ENCODE measurements at regions not wholly inside any gene's neighbourhood (a gene's known extent, or its start where the extent isn't known, plus 50 kb on each side); places are given as distances from the start of the nearest gene placed in this dataset.
"Not testable (repeated sequence)": the region's sequence is repeated elsewhere in the genome, so short reads cannot be mapped to it uniquely, and the experiment has no call there.

DNA sequence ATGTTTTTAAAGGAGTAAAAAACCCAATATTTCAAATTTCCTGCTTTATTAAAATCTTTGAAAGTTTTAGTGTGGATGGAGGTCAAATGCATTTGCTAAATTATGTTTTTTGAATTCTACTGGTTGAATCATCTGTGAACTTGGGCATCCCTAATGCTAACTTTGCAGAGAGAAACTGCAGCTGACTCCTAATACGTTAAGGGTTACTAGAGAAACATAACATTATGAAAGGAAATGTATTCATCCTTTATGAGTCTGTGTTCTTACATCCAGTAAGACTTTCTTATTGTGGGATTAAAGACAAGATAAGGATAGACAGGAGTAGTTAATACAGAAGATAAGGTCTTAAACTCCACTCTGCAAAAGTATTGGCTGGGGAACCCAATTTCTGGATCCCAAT lies 140.6 kb downstream of the FAM124B start:
- no peak for DNase-seq

DNA sequence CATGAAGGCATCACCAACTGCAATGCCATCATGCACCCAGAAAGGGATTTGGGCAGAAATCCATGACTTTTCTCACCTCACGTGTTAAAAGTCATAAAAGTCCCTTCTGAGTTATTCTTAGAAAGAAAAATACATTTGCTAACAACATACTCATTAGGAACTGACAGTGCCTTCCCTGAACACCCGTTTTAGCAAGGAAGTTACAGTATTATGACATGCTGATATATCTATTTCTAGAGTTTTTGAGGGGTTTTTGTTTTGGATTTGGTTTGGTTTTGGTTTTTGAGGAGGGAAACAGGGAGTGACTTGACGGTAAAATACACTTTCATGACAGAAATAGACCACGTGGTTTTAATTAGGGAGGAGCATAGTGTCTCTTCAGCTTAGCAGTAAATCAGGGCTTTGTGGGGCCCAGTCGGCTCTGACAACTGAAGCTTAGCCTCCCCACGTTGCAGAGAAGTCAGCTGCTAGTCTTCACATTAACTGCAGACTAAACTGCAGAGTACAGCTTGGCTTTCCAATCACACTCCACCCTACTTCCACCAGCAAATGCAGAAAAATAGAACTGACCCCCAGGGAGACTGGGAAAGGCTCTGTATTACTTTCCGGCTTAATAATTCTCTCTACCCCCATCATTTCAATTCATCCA lies 141.4 kb downstream of the FAM124B start:
- no peak for DNase-seq

DNA sequence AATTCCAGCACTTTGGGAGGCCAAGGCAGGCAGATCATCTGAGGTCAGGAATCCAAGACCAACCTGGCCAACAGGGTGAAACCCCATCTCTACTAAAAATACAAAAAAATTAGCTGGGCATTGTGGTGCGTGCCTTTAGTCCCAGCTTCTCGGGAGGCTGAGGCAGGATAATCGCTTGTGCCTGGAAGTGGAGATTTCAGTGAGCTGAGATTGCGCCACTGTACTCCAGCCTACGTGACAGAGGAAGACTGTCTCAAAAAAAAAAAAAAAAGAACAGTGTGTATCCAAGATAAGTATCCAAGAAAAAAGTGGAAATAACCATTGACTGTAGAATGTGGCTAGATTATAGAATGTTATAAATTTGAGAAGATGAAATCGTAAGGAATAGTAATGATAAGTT lies 142.1 kb downstream of the FAM124B start:
- DNase-seq, result no peak

DNA sequence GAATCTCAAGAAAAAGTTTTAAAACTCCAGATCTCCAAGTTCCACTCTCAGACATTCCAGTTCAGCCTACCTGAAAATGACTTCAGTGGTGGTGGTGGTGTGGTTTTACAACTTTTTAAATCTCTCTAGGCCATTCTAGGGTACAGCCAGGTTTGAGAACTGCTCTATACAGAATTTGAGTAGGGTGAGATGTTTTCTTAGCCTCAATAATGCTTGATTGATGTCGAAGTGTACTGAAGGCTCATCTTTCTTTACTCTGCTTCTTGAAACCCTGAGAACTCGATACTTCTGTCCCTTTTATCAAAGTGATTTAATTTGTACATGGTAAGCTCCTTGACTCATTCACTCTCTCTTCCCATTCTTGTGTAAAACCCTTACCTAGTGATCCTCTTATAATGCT lies 143.8 kb downstream of the FAM124B start:
- DNase-seq, result no peak

DNA sequence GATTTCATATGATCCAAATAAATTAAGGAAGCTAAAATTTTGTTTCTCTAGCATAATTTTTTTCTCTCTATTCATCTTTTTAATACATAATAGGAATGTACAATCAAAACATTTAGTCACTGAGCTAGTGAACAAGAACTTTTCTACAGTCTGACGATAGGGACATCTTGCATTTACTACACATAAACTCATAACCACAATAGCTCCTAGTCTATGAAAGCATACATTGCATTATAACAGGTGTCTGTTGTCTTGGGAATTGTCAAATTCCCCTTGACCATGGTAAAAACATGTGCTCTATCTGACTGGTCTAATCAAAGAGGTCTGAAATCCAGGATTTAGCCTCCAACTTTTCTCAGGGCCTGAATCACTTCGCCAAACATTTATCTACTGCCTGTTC lies 144.8 kb downstream of the FAM124B start:
- no peak for DNase-seq

DNA sequence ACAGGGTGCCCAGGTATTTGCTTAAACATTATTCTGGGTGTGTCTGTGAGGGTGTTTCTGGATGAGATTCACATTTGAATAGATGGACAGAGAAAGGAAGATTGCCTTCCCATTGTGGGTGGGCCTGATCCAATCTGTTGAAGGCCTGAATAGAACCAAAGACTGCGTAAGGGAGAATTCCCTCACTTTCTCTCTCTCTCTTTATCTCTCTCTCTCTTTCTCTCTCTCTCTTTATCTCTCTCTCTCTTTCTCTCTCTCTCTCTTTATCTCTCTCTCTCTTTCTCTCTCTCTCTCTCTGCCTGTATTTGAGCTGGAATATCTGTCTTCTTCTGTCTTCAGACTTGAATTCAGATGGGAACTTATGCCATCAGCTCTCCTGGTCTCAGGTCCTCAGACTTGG lies 148.4 kb downstream of the FAM124B start:
- DNase-seq, result no peak

DNA sequence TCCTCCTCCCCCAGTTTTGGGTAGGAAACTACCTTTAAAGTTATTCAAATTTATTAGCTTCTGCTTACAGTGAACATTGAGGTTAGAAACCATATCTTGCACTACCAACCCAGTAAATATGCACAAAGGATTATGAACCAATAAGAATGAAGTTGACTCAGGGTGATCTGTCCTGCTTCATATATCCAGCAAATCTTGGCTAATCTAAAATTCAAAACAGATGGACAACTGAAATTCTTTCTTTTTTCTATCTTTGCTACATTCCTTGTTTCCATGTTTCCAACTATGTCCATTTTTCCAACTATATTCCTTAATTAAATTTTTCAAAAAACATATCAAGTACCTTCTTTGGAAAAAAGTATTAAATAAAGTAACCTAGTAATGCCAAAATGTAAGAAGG lies 149.3 kb downstream of the FAM124B start:
- DNase-seq, result no peak

DNA sequence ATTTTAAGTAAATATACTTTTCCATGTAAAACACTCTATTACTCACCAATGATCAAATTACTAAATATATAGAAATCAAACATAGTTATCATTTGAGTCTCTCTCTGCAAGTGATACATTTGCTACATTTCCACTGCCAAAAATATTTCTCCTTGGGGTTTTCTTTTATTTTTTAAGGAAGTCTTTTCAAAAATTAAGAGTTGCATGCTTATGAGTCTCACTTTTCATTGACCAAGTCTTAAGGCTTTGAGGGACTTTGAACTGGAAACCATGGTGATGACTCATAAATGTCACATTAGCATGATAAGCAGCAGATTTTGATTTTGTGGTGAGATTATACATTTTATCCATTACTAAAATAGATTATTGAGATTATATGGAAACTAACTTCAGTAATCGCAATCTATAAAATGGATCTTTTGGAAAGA lies 152.9 kb downstream of the FAM124B start:
- no peak for DNase-seq

DNA sequence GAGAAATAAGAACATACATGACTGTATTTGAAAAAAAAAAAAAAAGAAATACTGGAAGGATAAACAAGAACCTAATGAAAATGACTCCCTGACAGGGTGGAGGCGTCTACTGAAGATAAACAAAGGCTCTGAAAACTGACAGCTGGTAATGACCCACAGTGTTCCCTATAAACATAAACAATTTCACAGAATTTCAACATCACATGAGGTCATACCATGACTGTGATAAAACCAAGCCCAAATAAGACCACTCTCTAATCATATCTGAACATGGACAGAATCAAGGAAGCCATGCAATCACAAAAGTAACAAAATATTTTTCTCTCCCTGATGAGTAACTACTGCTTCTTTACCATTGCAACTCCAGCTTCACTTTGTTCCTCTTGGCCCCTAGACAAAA lies 159.3 kb downstream of the FAM124B start:
- DNase-seq, result no peak

DNA sequence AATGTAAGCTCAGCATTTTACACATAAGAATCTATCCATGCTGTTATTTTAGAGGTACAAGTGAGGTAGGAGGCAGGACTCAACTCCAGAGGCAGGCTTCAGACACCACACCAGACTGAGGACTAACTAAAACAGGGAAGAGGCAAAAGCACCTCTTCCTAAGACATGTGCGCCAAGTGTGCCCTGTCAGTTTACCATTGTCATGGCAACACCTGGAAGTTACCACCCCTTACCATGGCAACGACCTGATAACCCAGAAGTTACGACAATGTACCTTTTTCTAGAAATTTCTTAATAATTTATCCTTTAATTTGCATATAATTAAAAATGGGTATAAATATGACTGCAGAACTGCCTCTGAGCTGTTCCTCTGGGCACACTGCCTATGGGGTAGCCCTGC lies 160.1 kb downstream of the FAM124B start:
- DNase-seq, result no peak

DNA sequence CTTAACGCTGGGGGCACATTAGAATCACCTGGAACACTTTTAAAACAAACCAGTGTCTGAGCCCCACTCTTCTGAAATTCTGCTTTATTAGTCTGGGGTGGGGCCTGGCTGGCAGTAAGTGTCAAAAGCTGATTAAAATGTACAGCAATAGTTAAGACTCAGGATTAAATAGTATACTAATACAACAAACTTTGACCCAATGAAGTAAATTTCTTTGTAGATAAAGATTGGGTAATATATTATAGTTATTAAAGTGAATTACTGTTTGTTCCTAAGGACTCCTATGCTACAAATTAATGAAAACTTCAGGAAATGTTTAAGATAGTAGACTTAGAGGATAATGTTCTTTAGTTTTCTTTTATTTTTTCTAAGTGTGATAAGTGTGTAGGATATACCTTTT lies 160.9 kb downstream of the FAM124B start:
- DNase-seq, result no peak

DNA sequence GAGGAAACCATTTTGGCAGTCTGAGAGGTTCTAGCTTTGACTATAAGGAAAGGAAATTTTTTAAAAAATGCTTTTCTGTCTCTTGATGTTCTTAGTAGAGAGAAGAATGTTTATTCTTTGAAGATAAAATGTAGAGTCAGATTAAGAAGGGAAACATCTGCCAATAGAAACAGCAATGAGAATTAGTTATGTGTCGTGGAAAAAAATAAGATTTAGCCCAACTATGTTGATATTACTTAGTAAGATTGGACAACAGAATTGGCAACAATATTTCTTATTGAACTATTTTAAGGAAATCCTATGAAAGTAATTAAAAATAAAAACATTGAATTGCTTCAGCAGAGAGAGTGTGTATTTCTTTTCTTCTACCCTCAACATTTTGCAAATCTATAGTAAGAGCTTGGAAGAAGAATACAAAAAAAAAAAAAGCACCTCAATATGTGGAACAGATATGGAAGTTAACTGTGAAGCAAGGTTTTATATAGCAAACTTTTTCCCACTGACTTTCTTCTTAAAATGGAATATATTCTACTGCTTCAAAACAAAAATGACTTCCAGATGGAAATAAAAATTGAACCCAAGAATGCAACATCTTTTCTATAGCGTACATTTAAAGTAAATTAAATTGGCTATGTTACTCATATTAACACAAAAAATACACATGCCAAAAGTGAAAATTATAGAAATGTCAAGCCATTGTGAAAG lies 177.9 kb downstream of the FAM124B start:
- DNase-seq, result no peak

DNA sequence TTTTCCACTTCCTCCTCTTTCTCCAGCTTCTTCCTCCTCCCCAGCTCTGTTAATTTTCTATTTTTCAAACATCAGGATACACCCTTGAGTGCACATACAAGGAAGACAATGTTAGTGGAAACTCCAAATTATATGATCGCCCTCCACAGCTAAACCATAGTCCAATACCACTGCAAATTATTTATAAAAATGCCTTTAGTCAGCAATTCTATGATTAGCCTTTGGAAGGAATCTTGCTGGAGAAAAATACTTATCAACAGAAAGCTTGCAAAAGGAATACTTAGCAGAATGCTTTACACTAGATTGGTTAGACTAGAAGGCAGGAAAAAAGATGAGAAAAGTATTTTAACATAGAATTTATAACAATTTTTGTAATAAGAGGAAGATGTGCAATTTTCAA lies 178.9 kb downstream of the FAM124B start:
- no peak for DNase-seq

DNA sequence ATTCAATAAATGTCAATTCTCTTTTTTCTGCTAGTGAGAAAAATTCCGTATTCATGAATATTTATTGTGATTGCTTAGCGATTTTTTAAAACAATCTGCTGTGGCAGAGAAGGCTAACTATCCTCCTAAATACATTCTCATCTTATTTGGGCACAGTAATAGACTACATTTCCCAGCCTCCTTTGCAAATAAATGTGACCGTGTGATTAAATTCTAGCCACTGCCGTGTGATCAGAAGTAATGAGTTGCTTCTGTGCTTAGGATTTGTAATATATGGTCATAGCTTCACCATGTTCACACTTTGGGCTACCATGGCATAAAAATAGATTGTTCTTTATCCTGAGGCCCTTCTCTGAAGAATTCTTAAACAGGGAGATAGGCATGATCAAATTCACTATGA lies 179.6 kb downstream of the FAM124B start:
- DNase-seq, result no peak

DNA sequence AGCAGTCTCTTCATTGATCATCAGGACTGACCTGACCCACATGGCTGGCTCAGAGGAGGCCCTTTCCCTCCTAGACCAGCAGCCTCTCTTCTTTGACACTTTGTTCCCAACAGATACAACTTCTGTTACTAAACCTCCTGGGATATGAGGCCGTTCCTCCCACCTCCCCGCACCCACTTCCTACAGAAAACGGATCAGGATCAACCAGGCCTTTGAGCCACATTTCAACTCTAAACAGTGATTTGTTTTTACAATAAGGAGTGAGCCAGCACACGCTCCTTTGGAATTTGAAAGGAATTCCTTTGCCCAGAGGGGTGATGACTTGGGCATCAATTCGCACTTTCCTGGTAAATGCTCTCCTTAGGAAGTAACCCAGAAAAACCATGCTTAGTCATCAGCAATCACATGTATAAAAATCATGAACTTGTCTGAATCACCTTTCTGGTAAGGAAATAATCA lies 180.4 kb downstream of the FAM124B start:
- DNase-seq, result no peak

DNA sequence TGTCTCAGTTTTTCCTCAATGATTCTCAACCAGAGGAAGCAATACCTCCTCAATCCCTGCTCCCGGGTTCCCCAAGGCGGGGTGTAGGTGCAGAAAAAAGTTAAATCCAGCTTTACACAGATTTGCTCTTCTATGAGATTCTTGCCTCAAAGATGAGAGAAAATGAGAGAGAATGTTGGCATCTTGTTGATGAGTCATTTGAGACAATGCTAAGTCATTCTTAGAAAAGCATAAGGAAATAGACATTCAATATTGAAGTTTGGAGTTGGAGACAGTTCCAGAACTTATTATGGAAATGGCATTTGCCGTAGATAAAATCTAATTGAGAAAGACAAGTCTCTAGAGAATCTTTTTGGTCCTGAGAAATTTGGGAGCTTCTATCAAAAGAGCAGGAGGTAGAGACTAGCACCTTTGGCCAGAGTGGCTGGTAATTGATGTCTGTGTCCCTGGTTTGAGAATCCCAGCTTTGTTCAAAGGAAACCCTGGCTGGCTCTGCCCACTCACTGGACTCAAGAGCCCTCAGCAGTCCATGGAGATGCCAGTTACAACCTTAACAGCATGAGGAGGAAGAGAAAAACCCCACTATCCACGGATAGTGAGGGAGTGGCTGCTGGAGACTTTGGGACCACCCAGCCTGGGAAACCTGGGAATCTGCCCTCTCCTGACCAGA lies 181.2 kb downstream of the FAM124B start:
- no peak for DNase-seq

DNA sequence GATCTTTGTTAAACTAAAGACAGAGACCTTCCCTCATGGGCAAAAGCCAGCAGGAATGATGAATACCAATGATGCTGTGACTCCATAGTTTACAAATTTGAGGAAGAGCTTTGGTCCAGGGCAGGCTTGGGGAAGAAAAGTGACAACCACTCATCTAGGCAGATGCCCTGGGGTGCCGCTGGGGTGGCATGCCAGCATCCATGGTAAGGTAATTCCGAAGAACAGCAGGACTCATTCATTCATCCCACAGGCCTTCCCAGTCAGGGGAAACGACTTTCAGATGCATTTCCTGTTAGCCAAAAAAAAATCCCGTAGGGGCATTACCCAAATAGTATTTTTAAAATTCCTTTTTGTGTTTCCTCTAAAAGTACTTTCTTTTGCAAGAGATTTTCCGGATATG lies 180.7 kb upstream of the SERPINE2 start:
- DNase-seq, result no peak

DNA sequence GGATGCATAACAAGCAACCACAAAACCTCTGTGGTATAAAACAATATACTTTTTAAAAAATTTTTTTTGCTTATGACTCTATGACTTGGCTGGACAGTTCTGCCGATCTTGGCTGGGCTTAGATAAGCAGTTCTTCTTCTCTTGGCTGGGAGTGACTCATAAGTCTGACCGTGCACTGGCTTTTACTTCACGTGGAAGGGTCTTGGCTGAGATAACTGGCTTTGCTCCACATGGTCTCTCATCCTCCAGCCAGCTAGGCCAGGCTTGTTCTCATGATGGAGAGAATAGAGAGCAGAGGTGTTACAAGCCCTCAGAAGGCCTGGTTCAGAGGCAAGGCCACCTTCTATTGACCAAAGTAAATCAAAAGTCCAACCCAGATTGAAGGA lies 178.9 kb upstream of the SERPINE2 start:
- DNase-seq, result no peak

DNA sequence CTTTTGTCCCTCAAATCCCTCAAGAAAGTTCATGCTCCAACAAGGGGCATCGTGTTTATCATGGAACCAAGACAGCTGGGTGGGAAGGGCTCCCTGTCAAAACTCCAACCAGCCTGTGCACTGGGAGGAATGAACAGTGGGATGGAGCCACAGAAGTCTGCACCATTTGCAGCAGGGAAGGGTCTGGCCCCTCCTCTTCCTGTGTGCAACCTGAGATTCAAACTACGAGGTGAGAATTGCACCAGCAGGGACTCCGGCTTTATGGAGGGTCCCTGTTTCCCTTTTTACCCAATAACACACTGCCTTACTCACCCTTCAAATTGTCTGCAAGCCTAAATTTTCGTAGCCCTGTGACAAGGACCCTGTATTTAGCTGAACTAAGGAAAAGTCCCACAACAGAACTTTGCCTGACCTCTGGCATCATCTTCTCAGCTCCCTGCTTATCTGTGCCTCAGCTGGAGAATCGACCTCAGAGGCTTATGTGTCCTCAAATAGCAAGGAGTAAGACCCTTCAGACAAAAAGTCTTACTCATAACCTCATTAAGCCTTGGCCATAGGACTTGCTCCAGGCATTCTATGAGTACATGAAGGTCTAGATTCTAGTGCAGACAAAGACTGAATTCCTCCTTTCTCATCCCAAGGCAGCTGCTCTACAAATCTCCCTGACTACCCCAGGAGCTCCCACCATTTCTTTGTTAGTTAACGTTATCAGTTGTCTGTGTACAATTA lies 178.3 kb upstream of the SERPINE2 start:
- no peak for DNase-seq

DNA sequence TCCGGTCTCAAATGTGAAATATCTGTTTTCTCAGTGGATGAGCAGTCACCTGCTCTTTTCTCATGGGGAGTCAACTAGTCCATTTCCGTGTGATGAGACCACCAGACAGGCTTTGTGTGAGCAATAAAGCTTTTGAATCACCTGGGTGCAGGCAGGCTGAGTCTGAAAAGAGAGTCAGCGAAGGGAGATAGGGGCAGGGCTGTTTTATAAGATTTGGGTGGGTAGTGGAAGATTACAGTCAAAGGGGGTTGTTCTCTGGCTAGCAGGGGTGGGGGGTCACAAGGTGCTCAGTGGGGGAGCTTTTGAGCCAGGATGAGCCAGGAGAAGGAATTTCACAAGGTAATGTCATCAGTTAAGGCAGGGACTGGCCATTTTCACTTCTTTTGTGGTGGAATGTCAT lies 176.5 kb upstream of the SERPINE2 start:
- not testable (repeated sequence) for DNase-seq

DNA sequence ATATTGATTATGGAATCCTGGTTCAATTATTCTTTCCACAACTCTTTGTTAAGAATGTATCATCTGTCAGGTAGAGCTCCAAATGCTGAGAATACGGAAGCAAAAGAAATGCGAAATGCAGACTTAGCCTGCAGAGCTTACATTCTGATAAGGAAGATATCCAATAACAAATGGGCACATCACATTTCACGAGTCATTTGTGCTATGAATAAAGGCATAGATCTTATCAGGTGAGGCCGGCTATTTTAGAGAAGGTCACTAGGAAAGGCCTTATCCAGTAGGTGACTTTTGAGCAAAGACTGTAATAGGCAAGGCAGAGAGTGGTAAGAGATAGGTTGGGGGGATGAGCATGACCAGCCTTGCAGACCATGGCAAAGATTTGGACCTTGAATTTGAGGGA lies 174.3 kb upstream of the SERPINE2 start:
- DNase-seq, result no peak

DNA sequence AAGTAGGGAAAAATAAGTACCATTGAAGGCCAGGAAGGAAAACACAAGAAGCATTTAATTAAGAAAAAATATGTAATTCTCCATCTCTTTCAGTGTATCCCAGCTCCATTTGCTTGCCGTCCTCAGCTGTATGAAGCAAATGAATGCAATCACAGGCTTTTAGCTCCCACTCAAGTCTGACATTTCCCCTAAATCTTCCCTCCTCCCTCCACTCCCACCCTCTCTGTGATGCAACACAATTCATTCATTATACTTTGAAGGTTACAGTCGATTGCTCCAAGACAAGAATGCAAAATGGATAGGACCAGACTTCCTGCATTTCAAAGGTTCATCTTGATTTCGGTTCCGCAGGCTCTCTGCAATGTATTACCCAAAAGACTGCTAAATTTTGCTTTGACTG lies 172.7 kb upstream of the SERPINE2 start:
- no peak for DNase-seq

DNA sequence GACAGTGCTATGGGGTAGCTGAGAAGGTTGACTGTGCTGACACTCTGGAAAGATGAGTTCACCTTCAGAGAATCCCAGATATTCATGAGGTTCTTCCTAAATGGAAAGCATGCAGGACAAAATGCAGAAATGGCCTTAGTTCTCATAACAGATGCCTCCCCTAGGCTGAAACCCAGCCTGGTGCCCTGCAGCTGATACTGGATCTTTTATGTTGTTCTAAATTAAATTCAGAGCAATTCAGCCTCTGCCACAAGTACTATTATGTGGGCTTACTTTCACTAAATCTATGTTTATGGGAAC lies 172.0 kb upstream of the SERPINE2 start:
- no peak for DNase-seq
